Glutamatergic neuron (in vitro differentiated cells): ENCODE measurements at regions not wholly inside any gene's neighbourhood (a gene's known extent, or its start where the extent isn't known, plus 50 kb on each side); places are given as distances from the start of the nearest gene placed in this dataset.

Experiments
- DNase-seq: peaks from one replicate; pipeline ENCODE4 v3.0.0; 2022
- H3K27ac Mint-ChIP-seq: one replicate; pipeline ENCODE4 v1.8.0; 2020; ENCODE audit warnings: mild to moderate bottlenecking, mixed read lengths, inconsistent platforms; ENCODE audit not compliant: unreplicated experiment
- H3K27me3 Mint-ChIP-seq: one replicate; pipeline ENCODE4 v1.8.0; 2020; ENCODE audit warnings: mild to moderate bottlenecking, moderate library complexity, mixed read lengths, inconsistent platforms; ENCODE audit not compliant: unreplicated experiment
- H3K36me3 Mint-ChIP-seq: one replicate; pipeline ENCODE4 v1.8.0; 2020; ENCODE audit warnings: mild to moderate bottlenecking, mixed read lengths, inconsistent platforms; ENCODE audit not compliant: unreplicated experiment
- H3K4me1 Mint-ChIP-seq: one replicate; pipeline ENCODE4 v1.8.0; 2020; ENCODE audit warnings: mild to moderate bottlenecking, low read depth, mixed read lengths, inconsistent platforms; ENCODE audit not compliant: unreplicated experiment
- H3K4me3 Mint-ChIP-seq: one replicate; pipeline ENCODE4 v1.8.0; 2020; ENCODE audit warnings: mild to moderate bottlenecking, mixed read lengths, inconsistent platforms; ENCODE audit not compliant: unreplicated experiment
- H3K9me3 Mint-ChIP-seq: one replicate; pipeline ENCODE4 v1.8.0; 2020; ENCODE audit warnings: mild to moderate bottlenecking, moderate library complexity, mixed read lengths, inconsistent platforms; ENCODE audit not compliant: unreplicated experiment
- TF ChIP-seq, protein P1 (sequence below): fragments of 200-600 bp; sonication (generic); IDR thresholded peaks from one replicate; pipeline ENCODE4 v1.5.0; 2021; ENCODE audit not compliant: partially characterized antibody, unreplicated experiment

GRCh38 chr21:43352568-43353281 lies 74.2 kb downstream of the SIK1 start:
- TF ChIP-seq, protein P1, sequence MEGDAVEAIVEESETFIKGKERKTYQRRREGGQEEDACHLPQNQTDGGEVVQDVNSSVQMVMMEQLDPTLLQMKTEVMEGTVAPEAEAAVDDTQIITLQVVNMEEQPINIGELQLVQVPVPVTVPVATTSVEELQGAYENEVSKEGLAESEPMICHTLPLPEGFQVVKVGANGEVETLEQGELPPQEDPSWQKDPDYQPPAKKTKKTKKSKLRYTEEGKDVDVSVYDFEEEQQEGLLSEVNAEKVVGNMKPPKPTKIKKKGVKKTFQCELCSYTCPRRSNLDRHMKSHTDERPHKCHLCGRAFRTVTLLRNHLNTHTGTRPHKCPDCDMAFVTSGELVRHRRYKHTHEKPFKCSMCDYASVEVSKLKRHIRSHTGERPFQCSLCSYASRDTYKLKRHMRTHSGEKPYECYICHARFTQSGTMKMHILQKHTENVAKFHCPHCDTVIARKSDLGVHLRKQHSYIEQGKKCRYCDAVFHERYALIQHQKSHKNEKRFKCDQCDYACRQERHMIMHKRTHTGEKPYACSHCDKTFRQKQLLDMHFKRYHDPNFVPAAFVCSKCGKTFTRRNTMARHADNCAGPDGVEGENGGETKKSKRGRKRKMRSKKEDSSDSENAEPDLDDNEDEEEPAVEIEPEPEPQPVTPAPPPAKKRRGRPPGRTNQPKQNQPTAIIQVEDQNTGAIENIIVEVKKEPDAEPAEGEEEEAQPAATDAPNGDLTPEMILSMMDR, result no peak
- DNase-seq, result no peak
- H3K27ac Mint-ChIP-seq, result no peak overlapping the region
- H3K4me1 Mint-ChIP-seq, result peaks cover 11% of the 10 kb centered on the region
- no peaks in the 10 kb centered on the region for H3K36me3 Mint-ChIP-seq
- H3K4me3 Mint-ChIP-seq, result no peak overlapping the region
- H3K27me3 Mint-ChIP-seq, result peaks cover 4% of the 10 kb centered on the region
- H3K9me3 Mint-ChIP-seq, result peaks cover 8% of the 10 kb centered on the region

- H3K27me3 Mint-ChIP-seq, result peaks cover 4% of the 10 kb centered on the region
- no peak for DNase-seq
- H3K27ac Mint-ChIP-seq, result no peak overlapping the region
- H3K4me3 Mint-ChIP-seq, result no peak overlapping the region
- peaks cover 9% of the 10 kb centered on the region for H3K4me1 Mint-ChIP-seq
- peaks cover 8% of the 10 kb centered on the region for H3K9me3 Mint-ChIP-seq
- H3K36me3 Mint-ChIP-seq, result no peaks in the 10 kb centered on the region
- TF ChIP-seq, protein P1, result no peak
Observed at GRCh38 chr21:43352154-43352537, 74.8 kb downstream of the SIK1 start.

- Mint-ChIP-seq H3K27ac (no peak overlapping the region), H3K27me3 (peaks cover 4% of the 10 kb centered on the region), H3K4me1 (peaks cover 9% of the 10 kb centered on the region), H3K36me3 (no peaks in the 10 kb centered on the region), H3K9me3 (peaks cover 8% of the 10 kb centered on the region), H3K4me3 (no peak overlapping the region)
- TF ChIP-seq, protein P1, result no peak
- no peak for DNase-seq
Observed at GRCh38 chr21:43351501-43352153, 75.3 kb downstream of the SIK1 start.

DNA sequence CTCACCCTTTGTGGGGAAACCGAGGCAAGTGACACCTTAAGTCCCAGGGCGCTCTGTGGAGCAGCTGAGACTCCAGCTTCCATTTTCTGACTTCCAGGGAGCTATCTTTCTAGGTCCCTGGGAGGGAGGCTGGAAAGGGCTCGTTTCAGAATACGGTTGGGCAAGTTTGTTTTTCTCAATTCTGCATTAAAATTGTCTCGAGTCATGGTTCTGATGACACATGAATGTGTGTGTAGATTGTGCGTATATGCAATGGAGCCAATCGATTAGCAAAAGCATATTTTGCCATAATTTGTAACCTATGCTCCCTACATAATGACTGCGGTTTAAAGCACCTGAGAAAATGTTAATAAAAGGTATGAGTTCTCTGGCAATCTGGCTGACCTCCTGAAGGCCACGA lies 77.3 kb downstream of the SIK1 start:
- Mint-ChIP-seq H3K27me3 (peaks cover 1% of the 10 kb centered on the region), H3K9me3 (peaks cover 5% of the 10 kb centered on the region), H3K4me3 (no peak overlapping the region), H3K27ac (no peak overlapping the region), H3K36me3 (no peaks in the 10 kb centered on the region), H3K4me1 (peaks cover 6% of the 10 kb centered on the region)
- no peak for DNase-seq
- TF ChIP-seq, protein P1, result no peak

DNA sequence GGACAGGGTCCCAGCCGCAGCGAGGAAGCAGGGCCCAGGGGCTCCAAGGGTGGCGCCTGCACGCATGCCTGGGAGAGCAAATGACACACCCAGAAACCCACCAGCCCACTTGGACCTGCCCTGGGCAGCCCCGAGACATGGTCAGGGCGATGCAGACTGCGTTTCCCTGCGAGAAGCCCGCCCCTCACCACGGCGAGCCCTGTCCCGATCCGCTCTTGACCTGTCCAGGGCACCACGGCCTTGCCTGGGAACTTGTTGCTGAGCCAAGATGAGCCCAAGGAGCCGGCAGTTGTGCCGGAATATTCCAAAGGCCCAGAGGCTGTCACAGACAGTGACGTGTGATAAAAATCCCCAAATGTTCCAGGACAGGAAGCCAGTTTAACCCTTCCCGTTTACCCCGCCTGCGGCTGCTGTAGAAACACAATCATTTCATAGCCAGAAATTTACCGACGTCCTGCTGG lies 78.1 kb downstream of the SIK1 start:
- H3K36me3 Mint-ChIP-seq, result no peaks in the 10 kb centered on the region
- peaks cover 5% of the 10 kb centered on the region for H3K9me3 Mint-ChIP-seq
- DNase-seq, result no peak
- no peak overlapping the region for H3K27ac Mint-ChIP-seq
- peaks cover 6% of the 10 kb centered on the region for H3K4me1 Mint-ChIP-seq
- peaks cover 1% of the 10 kb centered on the region for H3K27me3 Mint-ChIP-seq
- TF ChIP-seq, protein P1, result no peak
- no peak overlapping the region for H3K4me3 Mint-ChIP-seq
